AG09309 (cell line): ENCODE measurements at regions not wholly inside any gene's neighbourhood (a gene's known extent, or its start where the extent isn't known, plus 50 kb on each side); places are given as distances from the start of the nearest gene placed in this dataset.

Experiments
- DNase-seq: peaks from one replicate; pipeline ENCODE4 v3.0.0-alpha.2; 2010; ENCODE audit warnings: low read depth
- H3K4me3 ChIP-seq: 2 replicates; pipeline ENCODE4 v1.5.1; 2011; ENCODE audit warnings: mild to moderate bottlenecking, low read depth, low read length, moderate library complexity; ENCODE audit not compliant: control insufficient read depth
- CTCF ChIP-seq: IDR thresholded peaks from 2 replicates; pipeline ENCODE4 v1.5.1; 2011; ENCODE audit warnings: mild to moderate bottlenecking, low read depth, low read length, inconsistent platforms; ENCODE audit not compliant: insufficient read depth, control insufficient read depth; ENCODE audit errors: missing control alignments

GRCh38 chr5:166767858-166768257, 1523.6 kb upstream of the WWC1 start:
- H3K4me3 ChIP-seq = no peak overlapping the region
- DNase-seq = no peak
- TF ChIP-seq CTCF = no peak

- no peak for DNase-seq
- H3K4me3 ChIP-seq = no peak overlapping the region
- TF ChIP-seq CTCF = no peak
Measured at GRCh38 chr5:166768536-166768935, 1522.9 kb upstream of the WWC1 start.

GRCh38 chr5:166772770-166773169, 1518.7 kb upstream of the WWC1 start:
- H3K4me3 ChIP-seq = no peak overlapping the region
- no peak for TF ChIP-seq CTCF
- no peak for DNase-seq

GRCh38 chr5:166781737-166782136, 1509.7 kb upstream of the WWC1 start:
- no peak overlapping the region for H3K4me3 ChIP-seq
- no peak for TF ChIP-seq CTCF
- no peak for DNase-seq

GRCh38 chr5:166784545-166785078, 1506.8 kb upstream of the WWC1 start:
- TF ChIP-seq CTCF = no peak
- H3K4me3 ChIP-seq = no peak overlapping the region
- DNase-seq = no peak

- DNase-seq = no peak
- H3K4me3 ChIP-seq = no peak overlapping the region
- TF ChIP-seq CTCF = no peak
Measured at GRCh38 chr5:166786178-166786577, 1505.3 kb upstream of the WWC1 start.

GRCh38 chr5:166786889-166787288, 1504.6 kb upstream of the WWC1 start:
- no peak overlapping the region for H3K4me3 ChIP-seq
- no peak for DNase-seq

More at GRCh38 chr5:166786889-166787288, 1504.6 kb upstream of the WWC1 start:
- TF ChIP-seq CTCF = no peak
